K562 (cell line): ENCODE measurements at regions not wholly inside any gene's neighbourhood (a gene's known extent, or its start where the extent isn't known, plus 50 kb on each side); places are given as distances from the start of the nearest gene placed in this dataset.

Experiments
- ATAC-seq: fragments of 200-7000 bp; cut with Tn5 transposase; 3 replicates; pipeline ENCODE4 v1.9.1; 2020; ENCODE audit warnings: moderate library complexity
- BruUV-seq: library from RNA; stranded (reverse); fragments of 400-500 nt; replicated peaks from 2 replicates; lab custom pipeline; 2021; lab: Mats Ljungman, UMichigan
- CTCF ChIA-PET: fragments of 300-600 bp; formaldehyde crosslinking; extraction: SDS; loops from one replicate; lab custom pipeline; 2021; ENCODE audit warnings: low intra/inter-chr PET ratio; lab: Yijun Ruan, JAX
- POLR2A ChIA-PET: fragments of 300-600, 350-650 bp; sonication (Branson Sonifier 250); formaldehyde crosslinking; extraction: SDS; loops from one replicate; lab custom pipeline; 2021; ENCODE audit warnings: antibody characterized with exemption, inconsistent platforms; lab: Yijun Ruan, JAX
- DNase-seq, 4 experiments: peaks; one replicate each; pipeline versions ENCODE4 v3.0.0 to v3.0.0-alpha.2; 2011 to 2018; ENCODE audit warnings: low spot score in 3 of 4, mixed read lengths in 3 of 4; ENCODE audit errors: extremely low read depth in 1 of 4
- FAIRE-seq: peaks from 2 replicates; lab custom pipeline; 2011; peaks lifted over from hg19 to GRCh38; lab: Jason Lieb, UNC
- H2AFZ ChIP-seq: 2 replicates; pipeline ENCODE4 v1.6.0; 2011; ENCODE audit warnings: low read depth, low read length, control low read depth, inconsistent platforms
- H3K27ac ChIP-seq: fragments of 200-600 bp; 3 replicates; pipeline ENCODE4 v1.8.0; 2011; ENCODE audit warnings: low read depth, mild to moderate bottlenecking, control low read depth, inconsistent platforms, low read length, moderate library complexity, mixed read lengths; ENCODE audit errors: extremely low read depth
- H3K27me3 ChIP-seq, 2 experiments: fragments of 300-600 bp in 1 of 2; 2 replicates in 1 of 2; 3 replicates in 1 of 2; pipeline versions ENCODE4 v1.6.0 to v1.8.0; 2011; ENCODE audit warnings: inconsistent platforms in 2 of 2, low read length in 2 of 2, mild to moderate bottlenecking in 1 of 2, mixed read lengths in 1 of 2, moderate library complexity in 1 of 2; ENCODE audit not compliant: control insufficient read depth in 2 of 2, insufficient read depth in 2 of 2
- H3K36me3 ChIP-seq: fragments of 300-600 bp; 3 replicates; pipeline ENCODE4 v1.8.0; 2011; ENCODE audit warnings: mild to moderate bottlenecking, low read length, inconsistent platforms; ENCODE audit not compliant: control insufficient read depth, insufficient read depth
- H3K4me1 ChIP-seq, 2 experiments: fragments of 200-600 bp in 1 of 2; replicated peaks in 1 of 2; 2 replicates in 1 of 2; 3 replicates in 1 of 2; pipeline versions ENCODE4 v1.5.1 to v1.8.0; 2011; ENCODE audit warnings: inconsistent platforms in 2 of 2, low read length in 2 of 2, mild to moderate bottlenecking in 1 of 2, mixed read lengths in 1 of 2, moderate library complexity in 1 of 2; ENCODE audit not compliant: control insufficient read depth in 2 of 2, insufficient read depth in 2 of 2
- H3K4me2 ChIP-seq: 2 replicates; pipeline ENCODE4 v1.6.1; 2011; ENCODE audit warnings: low read length, control low read depth, inconsistent platforms, mixed read lengths; ENCODE audit not compliant: insufficient read depth
- H3K4me3 ChIP-seq: fragments of 200-600 bp; sonication (generic), shearing (Covaris generic); 2 replicates; pipeline ENCODE4 v1.5.1; 2016; ENCODE audit warnings: control low read depth, inconsistent platforms
- H3K79me2 ChIP-seq: fragments of 200-600 bp; 3 replicates; pipeline ENCODE4 v1.8.0; 2011; ENCODE audit warnings: low read length, inconsistent platforms; ENCODE audit not compliant: control insufficient read depth, insufficient read depth
- H3K9ac ChIP-seq, 2 experiments: 2 replicates each; pipeline versions ENCODE4 v1.6.0 to v1.6.1; 2011; ENCODE audit warnings: low read depth in 2 of 2, low read length in 2 of 2, control low read depth in 1 of 2, inconsistent platforms in 1 of 2, mild to moderate bottlenecking in 1 of 2, mixed read lengths in 1 of 2; ENCODE audit not compliant: insufficient read depth in 1 of 2
- H3K9me1 ChIP-seq: one replicate; pipeline ENCODE4 v1.6.0; 2011; ENCODE audit warnings: inconsistent platforms, mild to moderate bottlenecking, low read length, moderate library complexity; ENCODE audit not compliant: control insufficient read depth, insufficient read depth
- H3K9me3 ChIP-seq: replicated peaks from 2 replicates; pipeline ENCODE4 v1.5.1; 2011; ENCODE audit warnings: low read depth, low read length, inconsistent platforms; ENCODE audit not compliant: control insufficient read depth, insufficient read depth
- H4K20me1 ChIP-seq: replicated peaks from 2 replicates; pipeline ENCODE4 v1.6.1; 2011; ENCODE audit warnings: low read length, inconsistent platforms, mixed read lengths; ENCODE audit not compliant: control insufficient read depth, insufficient read depth
- ARHGAP35 ChIP-seq: fragments of 450-650 bp; IDR thresholded peaks from 2 replicates; pipeline ENCODE4 v1.6.1; 2018; ENCODE audit not compliant: partially characterized antibody
- ASH1L ChIP-seq: fragments of 450-650 bp; IDR thresholded peaks from 2 replicates; pipeline ENCODE4 v1.6.1; 2018; ENCODE audit warnings: borderline replicate concordance, mild to moderate bottlenecking, low read depth; ENCODE audit not compliant: partially characterized antibody
- E2F3 ChIP-seq: fragments of 250-450 bp; sonication (Bioruptor Pico); IDR thresholded peaks from 2 replicates; pipeline ENCODE4 v1.4.0; 2020; ENCODE audit warnings: mild to moderate bottlenecking
- ELK3 ChIP-seq: fragments of 450-650 bp; formaldehyde crosslinking; IDR thresholded peaks from 2 replicates; pipeline ENCODE4 v1.4.0; 2020; ENCODE audit warnings: mild to moderate bottlenecking
- HDAC6 ChIP-seq: IDR thresholded peaks from 2 replicates; pipeline ENCODE4 v1.6.1; 2012; ENCODE audit warnings: low read depth, mild to moderate bottlenecking, control low read depth, inconsistent platforms, low read length, moderate library complexity
- HIVEP1 ChIP-seq: fragments of 250-450 bp; sonication (Bioruptor Pico); IDR thresholded peaks from 2 replicates; pipeline ENCODE4 v1.4.0; 2020; ENCODE audit warnings: mild to moderate bottlenecking
- PCBP2 ChIP-seq: fragments of 200-400 bp; formaldehyde crosslinking; IDR thresholded peaks from 2 replicates; pipeline ENCODE4 v1.6.1; 2018; ENCODE audit warnings: low read length, low read depth, mild to moderate bottlenecking, moderate library complexity; ENCODE audit not compliant: poor library complexity, severe bottlenecking
- PHF8 ChIP-seq: fragments of 200-600 bp; sonication (generic); IDR thresholded peaks from 2 replicates; pipeline ENCODE4 v1.6.1; 2012; ENCODE audit warnings: mixed run types, mild to moderate bottlenecking, inconsistent platforms, low read length, moderate library complexity, borderline replicate concordance
- SMAD2 ChIP-seq: fragments of 150-350 bp; IDR thresholded peaks from 2 replicates; pipeline ENCODE4 v1.6.1; 2014; ENCODE audit warnings: low read depth, mild to moderate bottlenecking, low read length
- TAF9B ChIP-seq: fragments of 450-650 bp; IDR thresholded peaks from 2 replicates; pipeline ENCODE4 v1.6.1; 2018; ENCODE audit warnings: mild to moderate bottlenecking; ENCODE audit not compliant: partially characterized antibody
- TEAD1 ChIP-seq, 2 experiments: fragments of 450-650 bp in 1 of 2; sonication (generic) in 1 of 2; formaldehyde crosslinking; IDR thresholded peaks; 2 replicates each; pipeline versions ENCODE4 v1.4.0 to v1.8.0; 2020 to 2022; ENCODE audit warnings: mild to moderate bottlenecking in 2 of 2, missing genetic modification reagents in 1 of 2
- ZNF274 ChIP-seq: IDR thresholded peaks from 2 replicates; pipeline ENCODE4 v1.6.1; 2011; ENCODE audit warnings: low read depth, mild to moderate bottlenecking, low read length, moderate library complexity, borderline replicate concordance
- ZNF408 ChIP-seq: fragments of 250-450 bp; sonication (Bioruptor Pico); IDR thresholded peaks from 2 replicates; pipeline ENCODE4 v1.4.0; 2020; ENCODE audit warnings: low read depth, mild to moderate bottlenecking, moderate library complexity
- ZNF444 ChIP-seq: fragments of 250-450 bp; sonication (Bioruptor Pico); IDR thresholded peaks from 2 replicates; pipeline ENCODE4 v1.4.0; 2020; ENCODE audit warnings: mild to moderate bottlenecking, moderate library complexity
- WGBS: fragments of 100-300 bp; shearing (Covaris generic); methylation state at CpG from one replicate; pipeline ENCODE4 v1.1.6; 2016; ENCODE audit warnings: low coverage, mixed read lengths; ENCODE audit not compliant: insufficient coverage; ENCODE audit errors: missing lambda C conversion rate; 5-methylcytosine and 5-hydroxymethylcytosine counted together
- in situ Hi-C: fragments of 300-500 bp; cut with MboI; formaldehyde crosslinking; loops from 4 replicates; pipeline ENCODE4 v1.15.0; 2018; ENCODE audit warnings: inconsistent platforms, mixed read lengths
- intact Hi-C: fragments of 100-400 bp; cut with micrococcal nuclease; formaldehyde crosslinking; loops from 2 replicates; pipeline ENCODE4 v1.14.2; 2022
- TF ChIP-seq, protein P1 (sequence below): fragments of 450-650 bp; IDR thresholded peaks from 2 replicates; pipeline ENCODE4 v1.6.1; 2016; ENCODE audit warnings: low read depth, mild to moderate bottlenecking, moderate library complexity

GRCh38 chr2:85961754-85962153 is 73.0 kb upstream of the ST3GAL5 start:
- peaks cover 14% of the 10 kb centered on the region for H3K9me3 ChIP-seq
- no peak overlapping the region for H2AFZ ChIP-seq
- POLR2A ChIA-PET = interaction anchor here (0.5 to 0.9 kb wide), 4 partner anchors 33 to 298 kb away, joined by 3 read pairs; no protein-coding TSS in a partner anchor
- H3K27me3 ChIP-seq = no peaks in the 10 kb centered on the region
- no peaks in the 10 kb centered on the region for H3K36me3 ChIP-seq
- H3K4me3 ChIP-seq = no peak overlapping the region
- H4K20me1 ChIP-seq = no peaks in the 10 kb centered on the region
- H3K79me2 ChIP-seq = no peaks in the 10 kb centered on the region
- 28% methylated on average over 2 of the region's 2 CpGs for WGBS
- intact Hi-C loops (no loop called here), in situ Hi-C loops (no loop called here)
- no peak overlapping the region for H3K27ac ChIP-seq
- CTCF ChIA-PET = no interaction called here
- peaks cover 0 to 3% of the 10 kb centered on the region in 2 experiments; a peak in 1 of 5 replicates for H3K4me1 ChIP-seq
- ATAC-seq (no peak), FAIRE-seq (no peak), DNase-seq (no peak)
- H3K9ac ChIP-seq = no peak overlapping the region
- H3K4me2 ChIP-seq = no peak overlapping the region
- BruUV-seq = no TSS peak
- TF ChIP-seq E2F3 (CRISPR knock-in tag) (no peak), SMAD2 (no peak), HDAC6 (no peak), ASH1L (no peak), TAF9B (no peak), ELK3 (no peak), PHF8 (no peak), ZNF408 (CRISPR knock-in tag) (no peak), HIVEP1 (no peak), ZNF444 (CRISPR knock-in tag) (no peak), ARHGAP35 (no peak), PCBP2 (no peak), ZNF274 (no peak), TEAD1 (CRISPR knock-in tag; IDR thresholded peaks at IDR 0.05) (no peak)
- TF ChIP-seq, protein P1, sequence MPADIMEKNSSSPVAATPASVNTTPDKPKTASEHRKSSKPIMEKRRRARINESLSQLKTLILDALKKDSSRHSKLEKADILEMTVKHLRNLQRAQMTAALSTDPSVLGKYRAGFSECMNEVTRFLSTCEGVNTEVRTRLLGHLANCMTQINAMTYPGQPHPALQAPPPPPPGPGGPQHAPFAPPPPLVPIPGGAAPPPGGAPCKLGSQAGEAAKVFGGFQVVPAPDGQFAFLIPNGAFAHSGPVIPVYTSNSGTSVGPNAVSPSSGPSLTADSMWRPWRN = no peak
- TF ChIP-seq, all 486 proteins: peak for 0
- no peaks in the 10 kb centered on the region for H3K9me1 ChIP-seq
